ENCODE measurements at regions not wholly inside any gene's neighbourhood (a gene's known extent, or its start where the extent isn't known, plus 50 kb on each side); places are given as distances from the start of the nearest gene placed in this dataset.

DNA sequence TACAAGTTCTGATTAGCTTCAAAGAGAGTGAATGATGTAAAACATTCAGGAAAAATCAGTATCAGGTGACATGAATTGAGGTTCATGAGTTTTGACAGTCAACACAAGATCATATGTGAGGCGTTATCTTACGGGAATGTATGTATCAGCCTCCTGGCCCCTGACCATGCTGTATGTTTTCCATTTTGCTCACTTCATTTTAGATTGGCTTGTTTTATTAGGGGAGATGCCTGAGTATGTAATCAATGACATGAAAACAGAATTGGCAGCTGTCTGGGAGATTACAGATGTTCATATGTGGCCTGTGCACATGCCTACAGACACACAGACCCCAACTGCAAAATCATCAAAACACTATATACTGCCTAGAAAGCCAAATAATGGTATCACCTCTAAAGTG, 168.5 kb upstream of the RND3 start:
- DNase-seq (ENCODE audit: extremely low read depth, low read depth), result no peak
- TF ChIP-seq, protein P1, sequence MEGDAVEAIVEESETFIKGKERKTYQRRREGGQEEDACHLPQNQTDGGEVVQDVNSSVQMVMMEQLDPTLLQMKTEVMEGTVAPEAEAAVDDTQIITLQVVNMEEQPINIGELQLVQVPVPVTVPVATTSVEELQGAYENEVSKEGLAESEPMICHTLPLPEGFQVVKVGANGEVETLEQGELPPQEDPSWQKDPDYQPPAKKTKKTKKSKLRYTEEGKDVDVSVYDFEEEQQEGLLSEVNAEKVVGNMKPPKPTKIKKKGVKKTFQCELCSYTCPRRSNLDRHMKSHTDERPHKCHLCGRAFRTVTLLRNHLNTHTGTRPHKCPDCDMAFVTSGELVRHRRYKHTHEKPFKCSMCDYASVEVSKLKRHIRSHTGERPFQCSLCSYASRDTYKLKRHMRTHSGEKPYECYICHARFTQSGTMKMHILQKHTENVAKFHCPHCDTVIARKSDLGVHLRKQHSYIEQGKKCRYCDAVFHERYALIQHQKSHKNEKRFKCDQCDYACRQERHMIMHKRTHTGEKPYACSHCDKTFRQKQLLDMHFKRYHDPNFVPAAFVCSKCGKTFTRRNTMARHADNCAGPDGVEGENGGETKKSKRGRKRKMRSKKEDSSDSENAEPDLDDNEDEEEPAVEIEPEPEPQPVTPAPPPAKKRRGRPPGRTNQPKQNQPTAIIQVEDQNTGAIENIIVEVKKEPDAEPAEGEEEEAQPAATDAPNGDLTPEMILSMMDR (IDR thresholded peaks at IDR 0.05; ENCODE audit: low read depth, low read length, missing control alignments), result no peak
- no peak overlapping the region for H3K4me3 ChIP-seq (replicated peaks; ENCODE audit: low read depth, low read length)

DNA sequence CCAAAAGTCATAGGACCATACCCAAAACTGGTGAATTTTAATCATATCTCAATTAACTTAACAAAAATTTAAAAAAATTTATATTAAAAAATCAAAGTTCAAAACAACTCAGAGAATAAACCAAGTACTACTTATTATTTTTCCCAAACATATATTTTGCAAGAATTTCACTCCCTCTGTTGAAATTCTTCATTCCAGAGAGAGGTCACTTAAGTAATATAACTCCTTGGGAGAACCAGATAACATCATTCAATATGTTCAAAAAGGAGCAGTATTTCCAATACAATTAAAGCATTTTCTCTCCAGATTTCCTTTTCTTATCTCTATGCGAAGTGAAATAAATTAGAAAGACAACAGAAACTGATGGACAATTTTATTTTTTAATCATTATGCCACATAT, 165.9 kb upstream of the RND3 start:
- no peak overlapping the region for H3K4me3 ChIP-seq (replicated peaks; ENCODE audit: low read depth, low read length)
- DNase-seq (ENCODE audit: extremely low read depth, low read depth), result no peak
- TF ChIP-seq, protein P1 (IDR thresholded peaks at IDR 0.05; ENCODE audit: low read depth, low read length, missing control alignments), result no peak

DNA sequence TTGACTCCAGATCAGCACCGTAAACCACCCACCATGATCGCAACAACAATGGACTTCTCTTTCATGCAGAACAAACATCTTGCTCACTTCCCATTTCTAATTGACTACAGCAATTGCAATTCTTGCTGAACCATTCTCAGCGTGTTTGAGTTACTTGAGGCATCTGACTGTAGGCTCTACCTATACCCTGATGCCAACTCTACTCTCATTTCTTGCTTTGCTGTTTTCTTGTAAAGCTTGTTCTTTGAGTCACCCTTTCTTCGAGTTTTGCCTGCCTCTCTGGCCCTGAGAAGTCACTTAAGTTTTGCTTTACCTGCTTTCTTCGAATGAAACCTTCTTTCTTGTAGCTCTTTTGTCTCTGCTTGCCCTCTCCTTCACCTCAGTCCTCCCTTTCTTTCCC, 160.5 kb upstream of the RND3 start:
- DNase-seq (ENCODE audit: extremely low read depth, low read depth), result no peak
- H3K4me3 ChIP-seq (replicated peaks; ENCODE audit: low read depth, low read length), result no peak overlapping the region
- TF ChIP-seq, protein P1 (IDR thresholded peaks at IDR 0.05; ENCODE audit: low read depth, low read length, missing control alignments), result no peak

DNA sequence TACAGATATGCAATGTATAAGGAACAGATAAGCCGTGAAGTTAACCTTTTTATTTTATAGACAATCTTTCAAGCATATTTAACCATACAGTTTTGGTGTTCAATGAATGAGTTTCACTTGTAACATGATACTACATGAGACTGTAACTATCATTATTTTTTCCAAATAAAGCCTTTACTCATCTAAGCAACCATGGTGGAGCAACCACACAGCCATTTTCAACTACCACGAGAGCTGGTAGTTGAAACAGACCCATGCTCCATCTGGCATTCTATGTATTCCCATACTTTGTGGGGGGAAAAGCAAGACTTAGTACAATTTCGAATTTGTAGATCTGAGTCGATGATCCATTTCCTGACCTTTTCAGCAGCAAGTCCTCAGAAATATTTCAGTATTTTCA, 159.3 kb upstream of the RND3 start:
- H3K4me3 ChIP-seq (replicated peaks; ENCODE audit: low read depth, low read length), result no peak overlapping the region
- TF ChIP-seq, protein P1 (IDR thresholded peaks at IDR 0.05; ENCODE audit: low read depth, low read length, missing control alignments), result no peak
- no peak for DNase-seq (ENCODE audit: extremely low read depth, low read depth)

DNA sequence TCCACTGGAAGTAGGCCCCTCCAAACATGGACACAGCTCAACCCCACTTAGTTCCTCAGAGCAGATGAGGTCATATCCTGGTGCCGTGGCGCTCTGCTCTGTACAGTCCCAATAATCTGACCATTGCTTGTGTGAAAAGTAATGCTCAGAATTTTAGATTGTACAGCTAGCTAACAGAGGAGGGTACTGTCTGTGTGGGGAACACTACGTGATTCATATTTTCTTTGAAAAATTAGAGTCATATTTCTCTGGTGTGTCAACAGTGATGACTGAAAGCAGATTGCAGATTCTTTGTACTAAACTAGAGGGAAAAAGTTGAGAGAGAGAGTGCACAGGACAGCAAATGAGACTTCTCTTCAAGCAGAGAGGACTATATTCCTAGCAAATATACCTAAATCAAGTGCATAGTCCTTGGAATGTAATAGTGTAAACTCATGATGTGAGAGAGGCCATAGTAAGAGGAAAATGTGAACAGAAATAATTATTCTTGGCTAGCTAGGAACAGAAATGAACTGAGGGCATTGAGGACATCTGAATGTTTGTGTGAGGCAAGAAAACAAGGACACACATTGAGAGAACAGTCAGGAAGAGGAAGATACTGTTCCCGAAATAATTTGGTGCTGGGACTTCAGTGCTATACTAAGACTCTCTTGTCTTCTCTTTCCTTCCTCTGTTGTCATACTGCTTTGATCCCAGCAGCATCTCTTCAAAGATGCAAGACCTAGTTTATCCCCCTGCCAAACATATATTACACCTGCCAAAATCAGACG, 157.0 kb upstream of the RND3 start:
- no peak for DNase-seq (ENCODE audit: extremely low read depth, low read depth)
- H3K4me3 ChIP-seq (replicated peaks; ENCODE audit: low read depth, low read length), result no peak overlapping the region
- TF ChIP-seq, protein P1 (IDR thresholded peaks at IDR 0.05; ENCODE audit: low read depth, low read length, missing control alignments), result no peak

DNA sequence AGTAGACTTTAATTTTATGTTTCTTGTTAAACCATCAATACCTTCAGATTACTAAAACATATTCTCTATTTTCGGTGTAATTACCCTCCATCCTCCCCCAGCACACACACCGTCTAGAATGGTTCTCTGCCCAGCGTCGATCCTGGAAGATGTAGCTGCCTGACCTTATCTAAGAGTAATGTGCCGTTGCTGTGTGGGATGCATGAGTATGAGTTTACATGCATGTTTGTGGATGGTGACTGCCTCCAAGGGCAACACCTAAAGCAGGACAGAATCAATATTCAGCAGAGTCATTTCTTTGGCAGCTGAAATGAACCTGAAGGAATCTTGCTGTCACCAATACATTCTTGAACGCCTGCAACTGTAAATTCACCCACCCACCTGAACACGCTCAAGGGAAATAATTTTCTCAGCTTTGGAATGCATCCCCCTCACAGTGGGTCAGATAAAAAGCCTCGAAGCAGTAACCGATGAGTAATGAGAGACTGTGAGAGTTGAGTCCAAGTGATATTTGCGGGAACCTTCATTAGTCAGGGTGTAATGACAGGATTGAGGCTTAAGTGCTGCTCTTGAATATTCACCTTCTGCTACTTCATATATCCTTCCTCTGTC, 155.8 kb upstream of the RND3 start:
- no peak overlapping the region for H3K4me3 ChIP-seq (replicated peaks; ENCODE audit: low read depth, low read length)
- TF ChIP-seq, protein P1 (IDR thresholded peaks at IDR 0.05; ENCODE audit: low read depth, low read length, missing control alignments), result no peak
- no peak for DNase-seq (ENCODE audit: extremely low read depth, low read depth)
